Activated CD8-positive, alpha-beta T cell treated with anti-CD3 and anti-CD28 coated beads for 36 hours (primary cell): ENCODE measurements at regions not wholly inside any gene's neighbourhood (a gene's known extent, or its start where the extent isn't known, plus 50 kb on each side); places are given as distances from the start of the nearest gene placed in this dataset.
"Not testable (repeated sequence)": the region's sequence is repeated elsewhere in the genome, so short reads cannot be mapped to it uniquely, and the experiment has no call there.

ENCODE experiments used
- ATAC-seq: fragments of 200-7000 bp; cut with Tn5 transposase; one replicate; pipeline ENCODE4 v1.10.0; 2021; ENCODE audit warnings: mild to moderate bottlenecking, moderate library complexity
- CTCF ChIA-PET: fragments of 350-600 bp; sonication (Branson Sonifier 250); formaldehyde crosslinking; loops from one replicate; lab custom pipeline; 2021; ENCODE audit warnings: antibody characterized with exemption; lab: Charles Lee
- POLR2A ChIA-PET: fragments of 350-600 bp; sonication (Branson Sonifier 250); formaldehyde crosslinking; loops from one replicate; lab custom pipeline; 2021; ENCODE audit warnings: antibody characterized with exemption; lab: Charles Lee
- DNase-seq: peaks from one replicate; pipeline ENCODE4 v3.0.0-alpha.2; 2020
- H3K27ac Mint-ChIP-seq: one replicate; pipeline ENCODE4 v1.8.0; 2021; ENCODE audit warnings: mild to moderate bottlenecking, mixed read lengths
- H3K27me3 Mint-ChIP-seq: one replicate; pipeline ENCODE4 v1.8.0; 2021; ENCODE audit warnings: mixed read lengths
- H3K36me3 Mint-ChIP-seq: one replicate; pipeline ENCODE4 v1.8.0; 2021; ENCODE audit warnings: low read depth, mixed read lengths
- H3K4me1 Mint-ChIP-seq: one replicate; pipeline ENCODE4 v1.8.0; 2021; ENCODE audit warnings: low read depth, mixed read lengths
- H3K4me3 Mint-ChIP-seq: one replicate; pipeline ENCODE4 v1.8.0; 2021; ENCODE audit warnings: mild to moderate bottlenecking, moderate library complexity, mixed read lengths
- H3K9me3 Mint-ChIP-seq: one replicate; pipeline ENCODE4 v1.8.0; 2021; ENCODE audit warnings: mixed read lengths
- CTCF ChIP-seq: fragments of 200-600 bp; IDR thresholded peaks from one replicate; pipeline ENCODE4 v1.8.0; 2022; ENCODE audit warnings: antibody characterized with exemption, mild to moderate bottlenecking
- intact Hi-C: fragments of 100-400 bp; cut with micrococcal nuclease; formaldehyde crosslinking; loops from one replicate; pipeline ENCODE4 v1.10.0; 2022

GRCh38 chr17:64791691-64792090 is 127.6 kb downstream of the LRRC37A3 start:
- peak overlapping the region; percentile 24 for H3K27ac Mint-ChIP-seq

DNA sequence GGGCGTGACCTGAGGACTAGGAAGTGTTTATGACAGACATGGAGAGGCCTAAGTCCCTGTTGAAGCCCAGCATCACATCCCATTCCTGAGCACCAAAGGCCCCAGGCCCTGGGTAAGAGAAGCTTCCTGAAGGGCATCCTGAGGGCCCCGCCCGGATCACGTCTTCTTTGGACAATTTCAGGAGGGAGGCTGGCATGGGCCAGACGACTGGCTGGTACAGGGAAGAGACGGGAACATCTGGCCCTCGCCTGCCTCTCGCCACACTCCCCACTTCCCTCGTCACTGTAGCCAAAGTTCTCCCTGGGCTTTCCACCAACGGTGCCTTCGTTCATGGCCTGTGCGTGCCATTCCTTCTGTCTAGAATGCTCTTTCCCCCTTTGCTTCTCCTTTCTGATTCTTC is 128.1 kb downstream of the LRRC37A3 start:
- H3K27ac Mint-ChIP-seq, H3K9me3 Mint-ChIP-seq, POLR2A ChIA-PET, H3K4me3 Mint-ChIP-seq, CTCF ChIA-PET, H3K36me3 Mint-ChIP-seq, DNase-seq, ATAC-seq, intact Hi-C loops, H3K27me3 Mint-ChIP-seq: not testable (repeated sequence)
- H3K4me1 Mint-ChIP-seq = peaks cover 17% of the 10 kb centered on the region

More at GRCh38 chr17:64791691-64792090, 127.6 kb downstream of the LRRC37A3 start:
- DNase-seq, H3K36me3 Mint-ChIP-seq, H3K27me3 Mint-ChIP-seq, intact Hi-C loops, H3K9me3 Mint-ChIP-seq, POLR2A ChIA-PET, H3K4me3 Mint-ChIP-seq, CTCF ChIA-PET, ATAC-seq: not testable (repeated sequence)
- peaks cover 17% of the 10 kb centered on the region for H3K4me1 Mint-ChIP-seq

GRCh38 chr17:64790690-64791089 is 128.6 kb upstream of the SMURF2 start:
- ATAC-seq, H3K27ac Mint-ChIP-seq, H3K27me3 Mint-ChIP-seq, intact Hi-C loops, DNase-seq, H3K4me3 Mint-ChIP-seq, CTCF ChIA-PET, H3K9me3 Mint-ChIP-seq, H3K36me3 Mint-ChIP-seq, POLR2A ChIA-PET: not testable (repeated sequence)
- H3K4me1 Mint-ChIP-seq = peaks cover 17% of the 10 kb centered on the region

DNA sequence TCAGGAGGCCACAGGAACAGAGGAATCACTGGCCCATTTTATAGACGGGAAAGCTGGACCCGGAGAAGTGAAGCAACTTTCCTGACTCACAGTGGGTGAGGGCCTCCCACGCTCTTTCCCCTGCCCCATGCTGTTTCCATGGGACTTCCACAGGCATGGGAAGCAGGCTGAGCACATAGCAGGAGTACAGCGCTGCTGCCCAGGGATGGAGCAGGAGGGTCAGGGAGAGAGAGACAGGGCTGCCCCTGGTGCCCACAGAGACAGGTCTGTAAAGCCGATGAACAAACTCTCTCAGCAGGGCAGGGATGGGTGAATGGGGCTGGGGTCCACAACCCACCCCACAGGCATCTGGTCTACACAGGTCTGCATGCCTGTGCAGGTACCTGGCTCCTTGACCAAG is 128.1 kb upstream of the SMURF2 start:
- H3K4me1 Mint-ChIP-seq = peaks cover 17% of the 10 kb centered on the region
- DNase-seq, intact Hi-C loops, H3K27me3 Mint-ChIP-seq, H3K36me3 Mint-ChIP-seq, H3K4me3 Mint-ChIP-seq, H3K9me3 Mint-ChIP-seq, ATAC-seq, CTCF ChIA-PET, H3K27ac Mint-ChIP-seq, POLR2A ChIA-PET: not testable (repeated sequence)

- H3K9me3 Mint-ChIP-seq, intact Hi-C loops, H3K4me3 Mint-ChIP-seq, H3K36me3 Mint-ChIP-seq, CTCF ChIA-PET, POLR2A ChIA-PET, ATAC-seq, H3K27me3 Mint-ChIP-seq, DNase-seq, H3K27ac Mint-ChIP-seq: not testable (repeated sequence)
- peaks cover 15% of the 10 kb centered on the region for H3K4me1 Mint-ChIP-seq
These were observed 126.9 kb upstream of the SMURF2 start for GRCh38 chr17:64789061-64789445.

DNA sequence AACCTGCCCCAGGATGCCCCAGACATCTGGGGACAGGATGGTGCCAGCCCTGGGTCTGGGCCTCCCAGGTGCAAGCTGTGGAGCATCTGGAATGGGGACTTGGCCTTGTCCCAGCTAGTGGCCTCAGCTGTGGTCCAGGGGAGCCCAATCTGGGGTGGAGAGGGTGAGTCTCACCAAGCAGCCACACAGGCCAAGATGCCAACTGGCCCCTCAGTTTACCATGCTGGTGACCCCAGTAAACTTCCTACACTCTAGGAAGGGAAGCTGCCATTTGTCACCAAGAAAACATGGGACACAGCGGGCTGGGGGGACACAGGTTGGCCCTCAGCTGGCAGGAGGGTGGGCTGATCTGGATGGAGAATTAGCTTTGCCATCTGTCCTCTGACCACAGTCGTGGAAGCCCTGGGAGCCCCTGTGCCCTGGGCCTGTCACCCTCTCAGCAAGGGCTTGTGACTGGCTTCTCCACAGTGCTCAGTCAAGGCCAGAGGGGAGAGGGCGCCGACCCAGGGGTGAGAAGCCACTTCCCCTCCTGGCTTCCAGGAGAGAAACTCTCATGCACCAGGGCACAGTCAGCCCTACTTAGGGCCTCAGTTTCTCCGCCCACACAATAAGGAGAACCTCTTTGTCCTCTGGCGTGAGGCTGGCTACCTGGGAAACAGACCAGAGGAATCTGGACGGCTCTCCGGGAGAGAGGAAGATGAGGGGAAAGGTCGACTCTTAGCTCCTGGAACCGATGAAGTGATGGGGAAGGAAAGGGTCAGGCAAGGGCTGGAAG is 126.4 kb upstream of the SMURF2 start:
- H3K27me3 Mint-ChIP-seq = no peaks in the 10 kb centered on the region
- H3K4me1 Mint-ChIP-seq = peaks cover 14% of the 10 kb centered on the region
- ChIA-PET CTCF (no interaction called here), POLR2A (no interaction called here)
- no peak for TF ChIP-seq CTCF
- intact Hi-C loops = no loop called here
- DNase-seq (no peak), ATAC-seq (no peak)
- H3K4me3 Mint-ChIP-seq = no peak overlapping the region
- H3K9me3 Mint-ChIP-seq = no peaks in the 10 kb centered on the region
- H3K27ac Mint-ChIP-seq = no peak overlapping the region
- no peaks in the 10 kb centered on the region for H3K36me3 Mint-ChIP-seq

DNA sequence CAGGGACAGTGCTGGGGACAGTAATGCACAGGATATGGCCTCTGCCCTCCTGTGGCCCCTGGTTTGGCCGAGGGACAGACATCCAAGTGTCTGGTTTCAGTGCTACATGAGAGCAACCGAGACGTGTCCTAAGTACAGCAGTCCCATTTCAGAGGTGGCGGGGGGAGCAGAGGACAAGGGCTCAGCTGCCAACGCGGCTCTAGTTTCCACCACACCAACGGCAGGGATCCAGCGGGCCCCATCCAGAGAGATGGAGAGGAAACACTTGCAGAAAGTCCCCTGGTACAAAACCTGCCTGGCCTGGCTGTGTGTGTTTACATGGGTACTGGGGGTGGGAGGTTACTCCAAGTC is 125.8 kb upstream of the SMURF2 start:
- ATAC-seq (no peak), DNase-seq (no peak)
- Mint-ChIP-seq H3K4me1 (peaks cover 15% of the 10 kb centered on the region), H3K4me3 (no peak overlapping the region), H3K36me3 (no peaks in the 10 kb centered on the region), H3K9me3 (no peaks in the 10 kb centered on the region), H3K27me3 (no peaks in the 10 kb centered on the region), H3K27ac (no peak overlapping the region)
- intact Hi-C loops = no loop called here
- CTCF ChIA-PET = no interaction called here
- TF ChIP-seq CTCF = no peak
- POLR2A ChIA-PET = no interaction called here
